ENCODE measurements at regions not wholly inside any gene's neighbourhood (a gene's known extent, or its start where the extent isn't known, plus 50 kb on each side); places are given as distances from the start of the nearest gene placed in this dataset.

- TF ChIP-seq TAF1 (IDR thresholded peaks at IDR 0.05; ENCODE audit: borderline replicate concordance, insufficient read depth, low read length): no peak
- TF ChIP-seq REST (IDR thresholded peaks at IDR 0.05; ENCODE audit: insufficient read depth in 1 of 2, low read depth in 2 of 2, low read length in 2 of 2): no peak
Observed at GRCh38 chr11:91969486-91969885, 255.1 kb upstream of the FAT3 start.
